Neural progenitor cell (in vitro differentiated cells): ENCODE measurements at regions not wholly inside any gene's neighbourhood (a gene's known extent, or its start where the extent isn't known, plus 50 kb on each side); places are given as distances from the start of the nearest gene placed in this dataset.

Experiments
- EZH2 ChIP-seq: fragments of 200-600 bp; sonication (generic); IDR thresholded peaks from 2 replicates; pipeline ENCODE4 v1.6.1; 2017; ENCODE audit warnings: antibody characterized with exemption, mild to moderate bottlenecking, moderate library complexity
- EZH2phosphoT487 ChIP-seq: fragments of 200-600 bp; sonication (generic); IDR thresholded peaks from 2 replicates; pipeline ENCODE4 v1.6.1; 2017; ENCODE audit warnings: antibody characterized with exemption
- TF ChIP-seq, protein P1 (sequence below): fragments of 200-600 bp; sonication (generic); IDR thresholded peaks from 2 replicates; pipeline ENCODE4 v1.5.1; 2017; ENCODE audit warnings: antibody characterized with exemption, mild to moderate bottlenecking

DNA sequence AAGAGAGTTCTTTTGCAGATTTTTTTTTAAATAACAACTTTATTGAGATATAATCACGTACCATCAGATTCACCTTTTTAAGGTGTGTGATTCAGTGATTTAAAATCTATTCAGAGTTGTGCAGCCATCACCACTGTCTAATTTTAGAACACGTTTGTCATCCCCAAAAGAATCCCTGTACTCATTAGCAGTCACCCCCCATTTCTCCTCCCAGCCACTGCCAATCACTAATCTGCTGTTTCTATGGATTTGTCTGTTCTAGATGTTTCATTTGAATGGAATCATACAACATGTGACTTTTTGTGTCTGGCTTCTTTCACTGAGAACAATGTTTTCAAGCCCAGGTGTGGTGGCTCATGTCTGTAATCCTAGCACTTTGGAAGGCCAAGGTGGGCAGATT is 55.4 kb upstream of the RAPH1 start:
- TF ChIP-seq, protein P1, sequence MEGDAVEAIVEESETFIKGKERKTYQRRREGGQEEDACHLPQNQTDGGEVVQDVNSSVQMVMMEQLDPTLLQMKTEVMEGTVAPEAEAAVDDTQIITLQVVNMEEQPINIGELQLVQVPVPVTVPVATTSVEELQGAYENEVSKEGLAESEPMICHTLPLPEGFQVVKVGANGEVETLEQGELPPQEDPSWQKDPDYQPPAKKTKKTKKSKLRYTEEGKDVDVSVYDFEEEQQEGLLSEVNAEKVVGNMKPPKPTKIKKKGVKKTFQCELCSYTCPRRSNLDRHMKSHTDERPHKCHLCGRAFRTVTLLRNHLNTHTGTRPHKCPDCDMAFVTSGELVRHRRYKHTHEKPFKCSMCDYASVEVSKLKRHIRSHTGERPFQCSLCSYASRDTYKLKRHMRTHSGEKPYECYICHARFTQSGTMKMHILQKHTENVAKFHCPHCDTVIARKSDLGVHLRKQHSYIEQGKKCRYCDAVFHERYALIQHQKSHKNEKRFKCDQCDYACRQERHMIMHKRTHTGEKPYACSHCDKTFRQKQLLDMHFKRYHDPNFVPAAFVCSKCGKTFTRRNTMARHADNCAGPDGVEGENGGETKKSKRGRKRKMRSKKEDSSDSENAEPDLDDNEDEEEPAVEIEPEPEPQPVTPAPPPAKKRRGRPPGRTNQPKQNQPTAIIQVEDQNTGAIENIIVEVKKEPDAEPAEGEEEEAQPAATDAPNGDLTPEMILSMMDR = no peak
- TF ChIP-seq EZH2 = no peak
- no peak for TF ChIP-seq EZH2phosphoT487
